HEK293 (cell line): ENCODE measurements at regions not wholly inside any gene's neighbourhood (a gene's known extent, or its start where the extent isn't known, plus 50 kb on each side); places are given as distances from the start of the nearest gene placed in this dataset.

Experiments used
- CTCF ChIA-PET: fragments of 350-600 bp; formaldehyde crosslinking; extraction: SDS; loops from one replicate; lab custom pipeline; 2021; ENCODE audit warnings: antibody characterized with exemption; lab: Yijun Ruan, JAX
- POLR2A ChIA-PET: fragments of 300-600 bp; formaldehyde crosslinking; extraction: SDS; loops from one replicate; lab custom pipeline; 2020; ENCODE audit warnings: antibody characterized with exemption, inconsistent platforms; lab: Yijun Ruan, JAX
- H3K27ac ChIP-seq: fragments of 200-500 bp; sonication (Bioruptor generic); 2 replicates; pipeline ENCODE4 v1.5.1; 2014; ENCODE audit warnings: low read depth, low read length, control low read depth, inconsistent platforms; ENCODE audit errors: extremely low read depth
- H3K36me3 ChIP-seq, 2 experiments: fragments of 200-500 bp in 1 of 2; sonication (Bioruptor generic) in 1 of 2; 1 replicate in 1 of 2; 2 replicates in 1 of 2; pipeline ENCODE4 v1.5.1; 2014 to 2017; ENCODE audit warnings: inconsistent platforms in 2 of 2, low read length in 2 of 2; ENCODE audit not compliant: control insufficient read depth in 2 of 2, insufficient read depth in 1 of 2
- H3K4me1 ChIP-seq: fragments of 200-500 bp; sonication (Bioruptor generic); 2 replicates; pipeline ENCODE4 v1.5.1; 2014; ENCODE audit warnings: mild to moderate bottlenecking, low read length, inconsistent platforms; ENCODE audit not compliant: control insufficient read depth, insufficient read depth
- H3K4me3 ChIP-seq: 2 replicates; pipeline ENCODE4 v1.5.1; 2011; ENCODE audit warnings: low read depth, mild to moderate bottlenecking, control low read depth, low read length, moderate library complexity
- H3K9me3 ChIP-seq: fragments of 200-500 bp; sonication (Bioruptor generic); 2 replicates; pipeline ENCODE4 v1.5.1; 2014; ENCODE audit warnings: low read depth, low read length, inconsistent platforms; ENCODE audit not compliant: control insufficient read depth, insufficient read depth
- AEBP2 ChIP-seq: fragments of 450-650 bp; formaldehyde crosslinking; IDR thresholded peaks from 2 replicates; pipeline ENCODE4 v1.5.1; 2016; ENCODE audit warnings: missing biosample characterization, missing genetic modification characterization, borderline replicate concordance
- ATF2 ChIP-seq: fragments of 450-650 bp; formaldehyde crosslinking; IDR thresholded peaks from 2 replicates; pipeline ENCODE4 v1.5.1; 2016; ENCODE audit warnings: missing biosample characterization, missing genetic modification characterization, low read depth
- BCL6B ChIP-seq: fragments of 450-650 bp; formaldehyde crosslinking; IDR thresholded peaks from 2 replicates; pipeline ENCODE4 v1.5.1; 2017; ENCODE audit warnings: missing biosample characterization, missing genetic modification characterization
- GLI4 ChIP-seq: fragments of 450-650 bp; formaldehyde crosslinking; IDR thresholded peaks from 2 replicates; pipeline ENCODE4 v1.5.1; 2016; ENCODE audit warnings: missing biosample characterization, missing genetic modification characterization
- HIC1 ChIP-seq: fragments of 450-650 bp; formaldehyde crosslinking; IDR thresholded peaks from 2 replicates; pipeline ENCODE4 v1.5.1; 2016; ENCODE audit warnings: missing biosample characterization, missing genetic modification characterization
- HOXA7 ChIP-seq: sonication (generic); formaldehyde crosslinking; IDR thresholded peaks from 2 replicates; pipeline ENCODE4 v1.8.1; 2022; ENCODE audit warnings: missing genetic modification reagents, borderline replicate concordance
- IKZF3 ChIP-seq: fragments of 450-650 bp; IDR thresholded peaks from 2 replicates; pipeline ENCODE4 v1.5.0; 2018; ENCODE audit warnings: missing biosample characterization, mild to moderate bottlenecking, missing genetic modification characterization, moderate library complexity
- YY2 ChIP-seq: fragments of 450-650 bp; formaldehyde crosslinking; IDR thresholded peaks from 2 replicates; pipeline ENCODE4 v1.5.1; 2016; ENCODE audit warnings: missing biosample characterization, missing genetic modification characterization
- ZBTB11 ChIP-seq: fragments of 450-650 bp; formaldehyde crosslinking; conservative IDR thresholded peaks from 2 replicates; pipeline ENCODE4 v1.5.1; 2016; ENCODE audit warnings: low read depth, missing biosample characterization, missing genetic modification characterization
- ZFHX2 ChIP-seq: fragments of 450-650 bp; formaldehyde crosslinking; conservative IDR thresholded peaks from 2 replicates; pipeline ENCODE4 v1.5.1; 2016; ENCODE audit warnings: missing biosample characterization, missing genetic modification characterization
- ZNF132 ChIP-seq: fragments of 450-650 bp; formaldehyde crosslinking; IDR thresholded peaks from 2 replicates; pipeline ENCODE4 v1.5.1; 2017; ENCODE audit warnings: missing biosample characterization, missing genetic modification characterization, borderline replicate concordance
- ZNF169 ChIP-seq: fragments of 450-650 bp; formaldehyde crosslinking; IDR thresholded peaks from 2 replicates; pipeline ENCODE4 v1.5.1; 2016; ENCODE audit warnings: missing biosample characterization, missing genetic modification characterization
- ZNF18 ChIP-seq: fragments of 450-650 bp; formaldehyde crosslinking; IDR thresholded peaks from 2 replicates; pipeline ENCODE4 v1.5.1; 2016; ENCODE audit warnings: missing biosample characterization, missing genetic modification characterization
- ZNF202 ChIP-seq: fragments of 450-650 bp; formaldehyde crosslinking; IDR thresholded peaks from 2 replicates; pipeline ENCODE4 v1.5.1; 2016; ENCODE audit warnings: missing biosample characterization, missing genetic modification characterization, borderline replicate concordance
- ZNF23 ChIP-seq: fragments of 450-650 bp; formaldehyde crosslinking; IDR thresholded peaks from 2 replicates; pipeline ENCODE4 v1.5.1; 2016; ENCODE audit warnings: missing biosample characterization, missing genetic modification characterization, borderline replicate concordance
- ZNF248 ChIP-seq: fragments of 450-650 bp; formaldehyde crosslinking; IDR thresholded peaks from 2 replicates; pipeline ENCODE4 v1.5.1; 2017; ENCODE audit warnings: missing biosample characterization, missing genetic modification characterization
- ZNF426 ChIP-seq: fragments of 450-650 bp; formaldehyde crosslinking; IDR thresholded peaks from 2 replicates; pipeline ENCODE4 v1.5.1; 2017; ENCODE audit warnings: missing biosample characterization, missing genetic modification characterization, mild to moderate bottlenecking, inconsistent platforms, moderate library complexity
- ZNF621 ChIP-seq: fragments of 450-650 bp; formaldehyde crosslinking; IDR thresholded peaks from 2 replicates; pipeline ENCODE4 v1.5.1; 2017; ENCODE audit warnings: missing biosample characterization, missing genetic modification characterization
- ZNF624 ChIP-seq: fragments of 450-650 bp; formaldehyde crosslinking; IDR thresholded peaks from 2 replicates; pipeline ENCODE4 v1.5.1; 2017; ENCODE audit warnings: missing biosample characterization, missing genetic modification characterization
- ZNF654 ChIP-seq: fragments of 450-650 bp; formaldehyde crosslinking; IDR thresholded peaks from 2 replicates; pipeline ENCODE4 v1.5.1; 2016; ENCODE audit warnings: low read depth, missing biosample characterization, missing genetic modification characterization
- ZNF660 ChIP-seq: fragments of 450-650 bp; IDR thresholded peaks from 2 replicates; pipeline ENCODE4 v1.5.1; 2018; ENCODE audit warnings: missing biosample characterization, mild to moderate bottlenecking, missing genetic modification characterization
- ZNF707 ChIP-seq: fragments of 450-650 bp; formaldehyde crosslinking; IDR thresholded peaks from 2 replicates; pipeline ENCODE4 v1.5.1; 2016; ENCODE audit warnings: missing biosample characterization, missing genetic modification characterization
- ZNF785 ChIP-seq: fragments of 450-650 bp; formaldehyde crosslinking; IDR thresholded peaks from 2 replicates; pipeline ENCODE4 v1.5.1; 2016; ENCODE audit warnings: missing biosample characterization, missing genetic modification characterization
- ZNF837 ChIP-seq: fragments of 450-650 bp; formaldehyde crosslinking; IDR thresholded peaks from 2 replicates; pipeline ENCODE4 v1.5.1; 2016; ENCODE audit warnings: missing biosample characterization, missing genetic modification characterization

- no peak for TF ChIP-seq ZBTB11 (tag by site-specific recombination)
- TF ChIP-seq ZNF785: no peak
- no peak for TF ChIP-seq ZNF23
- no peak for TF ChIP-seq ZFHX2 (tag by site-specific recombination)
These were observed 224.5 kb upstream of the AGTR2 start (continued) for GRCh38 chrX:115946059-115946458.

GRCh38 chrX:115948018-115948923 is 222.3 kb upstream of the AGTR2 start:
- CTCF ChIA-PET: interaction anchor here (0.6 to 0.9 kb wide), 2 partner anchors 50 to 823 kb away, joined by 3 to 4 read pairs; no protein-coding TSS in a partner anchor
- no peaks in the 10 kb centered on the region for H3K9me3 ChIP-seq
- H3K4me3 ChIP-seq: no peak overlapping the region
- H3K27ac ChIP-seq: no peak overlapping the region
- H3K36me3 ChIP-seq: peaks cover 0 to 4% of the 10 kb centered on the region in 2 experiments; a peak in 1 of 3 replicates
- no peaks in the 10 kb centered on the region for H3K4me1 ChIP-seq
- POLR2A ChIA-PET: no interaction called here
- TF ChIP-seq HOXA7 (CRISPR knock-in tag): no peak
- peak; percentile 15; the same call in 1 of the 2 replicates for TF ChIP-seq YY2 (tag by site-specific recombination)
- no peak for TF ChIP-seq AEBP2 (tag by site-specific recombination)
- TF ChIP-seq ZNF248: no peak
- TF ChIP-seq ZNF624 (tag by site-specific recombination): no peak
- TF ChIP-seq ZNF169 (tag by site-specific recombination): no peak
- no peak for TF ChIP-seq HIC1
- no peak for TF ChIP-seq BCL6B (tag by site-specific recombination)
- TF ChIP-seq ZNF132: no peak
- 0 out of 2 replicates have a peak, but pooled peaks have one; percentile 24 for TF ChIP-seq IKZF3 (tag by site-specific recombination)
- TF ChIP-seq ZNF426 (tag by site-specific recombination): no peak
- TF ChIP-seq ZNF202 (tag by site-specific recombination): no peak
- TF ChIP-seq ZNF660 (tag by site-specific recombination): no peak
- no peak for TF ChIP-seq ZNF18 (tag by site-specific recombination)
- TF ChIP-seq GLI4 (tag by site-specific recombination): no peak
- peak; percentile 99 for TF ChIP-seq ZNF654 (tag by site-specific recombination)
- TF ChIP-seq ZNF837 (tag by site-specific recombination): no peak
- TF ChIP-seq ATF2 (tag by site-specific recombination): no peak
- TF ChIP-seq ZNF707 (tag by site-specific recombination): no peak
- TF ChIP-seq ZNF621 (tag by site-specific recombination): no peak
